Activated naive CD4-positive, alpha-beta T cell treated with anti-CD3 and anti-CD28 coated beads, Interleukin-2, amount 50 U/mL, for 16 hours (primary cell): ENCODE measurements at regions not wholly inside any gene's neighbourhood (a gene's known extent, or its start where the extent isn't known, plus 50 kb on each side); places are given as distances from the start of the nearest gene placed in this dataset.

Source experiments
- DNase-seq: peaks from one replicate; pipeline ENCODE4 v3.0.0-alpha.2; 2020

- DNase-seq, result no peak
These were observed 198.7 kb downstream of the IRS2 start for GRCh38 chr13:109587689-109588088.

- no peak for DNase-seq
These were observed 199.7 kb downstream of the IRS2 start for GRCh38 chr13:109586509-109587346.

GRCh38 chr13:109584844-109585361, 201.5 kb downstream of the IRS2 start:
- no peak for DNase-seq

GRCh38 chr13:109577191-109577700, 209.1 kb downstream of the IRS2 start:
- no peak for DNase-seq

GRCh38 chr13:109576331-109576813, 210.0 kb downstream of the IRS2 start:
- no peak for DNase-seq

- DNase-seq, result no peak
These were observed 210.6 kb downstream of the IRS2 start for GRCh38 chr13:109575821-109576220.

GRCh38 chr13:109572389-109572788, 214.0 kb downstream of the IRS2 start:
- DNase-seq, result no peak

- DNase-seq, result peak; percentile 21
These were observed 216.2 kb downstream of the IRS2 start for GRCh38 chr13:109569958-109570711.

- no peak for DNase-seq
These were observed 218.0 kb downstream of the IRS2 start for GRCh38 chr13:109568339-109568818.

- DNase-seq, result no peak
These were observed 219.1 kb downstream of the IRS2 start for GRCh38 chr13:109567315-109567714.

- DNase-seq, result no peak
These were observed 220.5 kb downstream of the IRS2 start for GRCh38 chr13:109565877-109566276.

- no peak for DNase-seq
These were observed 238.0 kb downstream of the IRS2 start for GRCh38 chr13:109548374-109548773.

- no peak for DNase-seq
These were observed 238.4 kb downstream of the IRS2 start for GRCh38 chr13:109547942-109548341.

GRCh38 chr13:109545931-109546330, 240.5 kb downstream of the IRS2 start:
- no peak for DNase-seq

GRCh38 chr13:109541081-109541480, 245.3 kb downstream of the IRS2 start:
- DNase-seq, result no peak

- no peak for DNase-seq
These were observed 248.8 kb downstream of the IRS2 start for GRCh38 chr13:109537584-109537983.

- no peak for DNase-seq
These were observed 253.0 kb downstream of the IRS2 start for GRCh38 chr13:109533350-109533749.

GRCh38 chr13:109529964-109530363, 256.4 kb downstream of the IRS2 start:
- DNase-seq, result no peak

GRCh38 chr13:109521719-109522118, 264.7 kb downstream of the IRS2 start:
- DNase-seq, result no peak

GRCh38 chr13:109517517-109517916, 268.9 kb downstream of the IRS2 start:
- DNase-seq, result no peak

- DNase-seq, result no peak
These were observed 270.2 kb downstream of the IRS2 start for GRCh38 chr13:109516186-109516585.

- no peak for DNase-seq
These were observed 276.4 kb downstream of the IRS2 start for GRCh38 chr13:109510013-109510412.

- DNase-seq, result no peak
These were observed 277.1 kb downstream of the IRS2 start for GRCh38 chr13:109509154-109509900.
